GM12878 (cell line): ENCODE measurements at regions not wholly inside any gene's neighbourhood (a gene's known extent, or its start where the extent isn't known, plus 50 kb on each side); places are given as distances from the start of the nearest gene placed in this dataset.

Source experiments
- BCL11A ChIP-seq: IDR thresholded peaks from 2 replicates; pipeline ENCODE4 v1.6.1; 2011; ENCODE audit warnings: low read depth, low read length
- CREB1 ChIP-seq: IDR thresholded peaks from 2 replicates; pipeline ENCODE4 v1.6.1; 2012; ENCODE audit warnings: low read depth, mild to moderate bottlenecking, inconsistent platforms
- SMARCA5 ChIP-seq: fragments of 450-650 bp; IDR thresholded peaks from 2 replicates; pipeline ENCODE4 v1.6.1; 2017; ENCODE audit warnings: mild to moderate bottlenecking
- ZNF217 ChIP-seq: fragments of 450-650 bp; IDR thresholded peaks from 2 replicates; pipeline ENCODE4 v1.6.1; 2017; ENCODE audit warnings: antibody characterized with exemption, mild to moderate bottlenecking
- ZNF24 ChIP-seq: fragments of 450-650 bp; IDR thresholded peaks from 2 replicates; pipeline ENCODE4 v1.6.1; 2017; ENCODE audit warnings: antibody characterized with exemption, mild to moderate bottlenecking
- TF ChIP-seq, protein P1 (sequence below): fragments of 150-350 bp; IDR thresholded peaks from 2 replicates; pipeline ENCODE4 v1.6.1; 2014; ENCODE audit warnings: mild to moderate bottlenecking, low read depth, low read length
- TF ChIP-seq, protein P2 (sequence below): IDR thresholded peaks from 2 replicates; pipeline ENCODE4 v1.6.1; 2012; ENCODE audit warnings: low read depth, low read length, improper control_type of control experiment
- TF ChIP-seq, protein P3 (sequence below): fragments of 450-650 bp; conservative IDR thresholded peaks from 2 replicates; pipeline ENCODE4 v1.6.1; 2017; ENCODE audit warnings: mild to moderate bottlenecking, moderate library complexity
- TF ChIP-seq, protein P4 (sequence below): fragments of 450-650 bp; IDR thresholded peaks from 2 replicates; pipeline ENCODE4 v1.6.1; 2016; ENCODE audit warnings: mild to moderate bottlenecking, moderate library complexity, borderline replicate concordance

DNA sequence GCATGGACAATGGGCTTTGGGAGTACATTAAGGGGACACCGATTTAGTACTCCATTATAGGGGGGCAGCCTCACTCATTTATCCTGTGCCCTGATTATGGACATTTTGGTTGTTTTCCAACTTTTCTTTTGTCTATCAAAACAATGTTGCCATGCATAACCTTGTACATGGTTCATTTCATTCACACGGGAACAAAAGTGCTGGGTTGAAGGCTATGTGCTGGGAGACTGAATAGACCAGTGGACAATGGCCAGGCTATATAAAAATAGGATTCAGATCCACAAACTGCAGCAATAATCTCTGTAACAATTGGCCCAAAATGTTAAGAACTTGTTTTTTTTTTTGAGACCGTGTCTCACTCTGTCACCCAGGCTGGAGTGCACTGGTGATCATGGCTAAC lies 100.7 kb upstream of the GMDS start (continued):
- TF ChIP-seq, protein P1, sequence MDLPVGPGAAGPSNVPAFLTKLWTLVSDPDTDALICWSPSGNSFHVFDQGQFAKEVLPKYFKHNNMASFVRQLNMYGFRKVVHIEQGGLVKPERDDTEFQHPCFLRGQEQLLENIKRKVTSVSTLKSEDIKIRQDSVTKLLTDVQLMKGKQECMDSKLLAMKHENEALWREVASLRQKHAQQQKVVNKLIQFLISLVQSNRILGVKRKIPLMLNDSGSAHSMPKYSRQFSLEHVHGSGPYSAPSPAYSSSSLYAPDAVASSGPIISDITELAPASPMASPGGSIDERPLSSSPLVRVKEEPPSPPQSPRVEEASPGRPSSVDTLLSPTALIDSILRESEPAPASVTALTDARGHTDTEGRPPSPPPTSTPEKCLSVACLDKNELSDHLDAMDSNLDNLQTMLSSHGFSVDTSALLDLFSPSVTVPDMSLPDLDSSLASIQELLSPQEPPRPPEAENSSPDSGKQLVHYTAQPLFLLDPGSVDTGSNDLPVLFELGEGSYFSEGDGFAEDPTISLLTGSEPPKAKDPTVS: no peak
- TF ChIP-seq ZNF217 (no peak), SMARCA5 (no peak), BCL11A (no peak), CREB1 (no peak), ZNF24 (no peak)
- TF ChIP-seq, protein P2, sequence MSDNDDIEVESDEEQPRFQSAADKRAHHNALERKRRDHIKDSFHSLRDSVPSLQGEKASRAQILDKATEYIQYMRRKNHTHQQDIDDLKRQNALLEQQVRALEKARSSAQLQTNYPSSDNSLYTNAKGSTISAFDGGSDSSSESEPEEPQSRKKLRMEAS: no peak
- TF ChIP-seq, protein P3, sequence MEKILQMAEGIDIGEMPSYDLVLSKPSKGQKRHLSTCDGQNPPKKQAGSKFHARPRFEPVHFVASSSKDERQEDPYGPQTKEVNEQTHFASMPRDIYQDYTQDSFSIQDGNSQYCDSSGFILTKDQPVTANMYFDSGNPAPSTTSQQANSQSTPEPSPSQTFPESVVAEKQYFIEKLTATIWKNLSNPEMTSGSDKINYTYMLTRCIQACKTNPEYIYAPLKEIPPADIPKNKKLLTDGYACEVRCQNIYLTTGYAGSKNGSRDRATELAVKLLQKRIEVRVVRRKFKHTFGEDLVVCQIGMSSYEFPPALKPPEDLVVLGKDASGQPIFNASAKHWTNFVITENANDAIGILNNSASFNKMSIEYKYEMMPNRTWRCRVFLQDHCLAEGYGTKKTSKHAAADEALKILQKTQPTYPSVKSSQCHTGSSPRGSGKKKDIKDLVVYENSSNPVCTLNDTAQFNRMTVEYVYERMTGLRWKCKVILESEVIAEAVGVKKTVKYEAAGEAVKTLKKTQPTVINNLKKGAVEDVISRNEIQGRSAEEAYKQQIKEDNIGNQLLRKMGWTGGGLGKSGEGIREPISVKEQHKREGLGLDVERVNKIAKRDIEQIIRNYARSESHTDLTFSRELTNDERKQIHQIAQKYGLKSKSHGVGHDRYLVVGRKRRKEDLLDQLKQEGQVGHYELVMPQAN: no peak
- TF ChIP-seq, protein P4, sequence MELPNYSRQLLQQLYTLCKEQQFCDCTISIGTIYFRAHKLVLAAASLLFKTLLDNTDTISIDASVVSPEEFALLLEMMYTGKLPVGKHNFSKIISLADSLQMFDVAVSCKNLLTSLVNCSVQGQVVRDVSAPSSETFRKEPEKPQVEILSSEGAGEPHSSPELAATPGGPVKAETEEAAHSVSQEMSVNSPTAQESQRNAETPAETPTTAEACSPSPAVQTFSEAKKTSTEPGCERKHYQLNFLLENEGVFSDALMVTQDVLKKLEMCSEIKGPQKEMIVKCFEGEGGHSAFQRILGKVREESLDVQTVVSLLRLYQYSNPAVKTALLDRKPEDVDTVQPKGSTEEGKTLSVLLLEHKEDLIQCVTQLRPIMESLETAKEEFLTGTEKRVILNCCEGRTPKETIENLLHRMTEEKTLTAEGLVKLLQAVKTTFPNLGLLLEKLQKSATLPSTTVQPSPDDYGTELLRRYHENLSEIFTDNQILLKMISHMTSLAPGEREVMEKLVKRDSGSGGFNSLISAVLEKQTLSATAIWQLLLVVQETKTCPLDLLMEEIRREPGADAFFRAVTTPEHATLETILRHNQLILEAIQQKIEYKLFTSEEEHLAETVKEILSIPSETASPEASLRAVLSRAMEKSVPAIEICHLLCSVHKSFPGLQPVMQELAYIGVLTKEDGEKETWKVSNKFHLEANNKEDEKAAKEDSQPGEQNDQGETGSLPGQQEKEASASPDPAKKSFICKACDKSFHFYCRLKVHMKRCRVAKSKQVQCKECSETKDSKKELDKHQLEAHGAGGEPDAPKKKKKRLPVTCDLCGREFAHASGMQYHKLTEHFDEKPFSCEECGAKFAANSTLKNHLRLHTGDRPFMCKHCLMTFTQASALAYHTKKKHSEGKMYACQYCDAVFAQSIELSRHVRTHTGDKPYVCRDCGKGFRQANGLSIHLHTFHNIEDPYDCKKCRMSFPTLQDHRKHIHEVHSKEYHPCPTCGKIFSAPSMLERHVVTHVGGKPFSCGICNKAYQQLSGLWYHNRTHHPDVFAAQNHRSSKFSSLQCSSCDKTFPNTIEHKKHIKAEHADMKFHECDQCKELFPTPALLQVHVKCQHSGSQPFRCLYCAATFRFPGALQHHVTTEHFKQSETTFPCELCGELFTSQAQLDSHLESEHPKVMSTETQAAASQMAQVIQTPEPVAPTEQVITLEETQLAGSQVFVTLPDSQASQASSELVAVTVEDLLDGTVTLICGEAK: no peak
